PC-3 (cell line): ENCODE measurements at regions not wholly inside any gene's neighbourhood (a gene's known extent, or its start where the extent isn't known, plus 50 kb on each side); places are given as distances from the start of the nearest gene placed in this dataset.
A peak's percentile ranks its signal among the peaks of the same experiment; 100 is the strongest.

Experiments
- ATAC-seq: fragments of 200-7000 bp; cut with Tn5 transposase; 2 replicates; pipeline ENCODE4 v1.9.1; 2020; ENCODE audit warnings: mild to moderate bottlenecking, moderate library complexity
- BruUV-seq: library from RNA; stranded (reverse); fragments of 400-500 nt; replicated peaks from 2 replicates; lab custom pipeline; 2021; lab: Mats Ljungman, UMichigan
- CTCF ChIA-PET: fragments of 300-600 bp; sonication (Branson Sonifier 250); formaldehyde crosslinking; loops from one replicate; lab custom pipeline; 2022; ENCODE audit warnings: antibody characterized with exemption; lab: Charles Lee
- POLR2A ChIA-PET: fragments of 300-600 bp; sonication (Branson Sonifier 250); formaldehyde crosslinking; loops from one replicate; lab custom pipeline; 2022; ENCODE audit warnings: antibody characterized with exemption; ENCODE audit not compliant: unreplicated experiment; lab: Charles Lee
- DNase-seq: peaks from one replicate; pipeline ENCODE4 v3.0.0-alpha.2; 2015
- H2AFZ ChIP-seq: fragments of 300-600 bp; sonication (generic); 2 replicates; pipeline ENCODE4 v1.6.0; 2016; ENCODE audit warnings: antibody characterized with exemption, low read length
- H3F3A ChIP-seq: fragments of 300-600 bp; sonication (generic); one replicate; pipeline ENCODE4 v1.6.0; 2017; ENCODE audit warnings: antibody characterized with exemption, low read length, control low read depth, mild to moderate bottlenecking; ENCODE audit not compliant: unreplicated experiment
- H3K27ac ChIP-seq: fragments of 300-600 bp; sonication (generic); 2 replicates; pipeline ENCODE4 v1.5.1; 2016; ENCODE audit warnings: mild to moderate bottlenecking, low read length
- H3K27me3 ChIP-seq: fragments of 300-600 bp; sonication (generic); 2 replicates; pipeline ENCODE4 v1.6.1; 2016; ENCODE audit warnings: low read length, mixed read lengths
- H3K36me3 ChIP-seq: fragments of 300-600 bp; sonication (generic); 2 replicates; pipeline ENCODE4 v1.6.1; 2016; ENCODE audit warnings: low read depth, mixed run types, low read length, mixed read lengths
- H3K4me1 ChIP-seq: fragments of 300-600 bp; sonication (generic); 2 replicates; pipeline ENCODE4 v1.5.1; 2016; ENCODE audit warnings: low read length; ENCODE audit not compliant: insufficient read depth
- H3K4me2 ChIP-seq: fragments of 300-600 bp; sonication (generic); 2 replicates; pipeline ENCODE4 v1.6.0; 2016; ENCODE audit warnings: low read length
- H3K4me3 ChIP-seq: fragments of 300-600 bp; sonication (generic); 2 replicates; pipeline ENCODE4 v1.5.1; 2016; ENCODE audit warnings: mild to moderate bottlenecking, low read length, mixed read lengths
- H3K79me2 ChIP-seq: fragments of 300-600 bp; sonication (generic); 2 replicates; pipeline ENCODE4 v1.6.1; 2017; ENCODE audit warnings: low read length, mixed read lengths
- H3K9ac ChIP-seq: fragments of 300-600 bp; sonication (generic); 2 replicates; pipeline ENCODE4 v1.6.0; 2016; ENCODE audit warnings: mild to moderate bottlenecking, low read length
- H3K9me2 ChIP-seq: fragments of 300-600 bp; sonication (generic); replicated peaks from 2 replicates; pipeline ENCODE4 v1.6.1; 2016; ENCODE audit warnings: mixed run types, low read length, mixed read lengths
- H3K9me3 ChIP-seq: fragments of 300-600 bp; sonication (generic); 2 replicates; pipeline ENCODE4 v1.6.1; 2016; ENCODE audit warnings: low read length, mixed read lengths
- H4K20me1 ChIP-seq: fragments of 300-600 bp; sonication (generic); 2 replicates; pipeline ENCODE4 v1.6.1; 2016; ENCODE audit warnings: low read length, mixed read lengths
- EZH2 ChIP-seq: fragments of 300-600 bp; sonication (generic); IDR thresholded peaks from one replicate; pipeline ENCODE4 v1.6.1; 2017; ENCODE audit warnings: antibody characterized with exemption, mild to moderate bottlenecking, low read length; ENCODE audit not compliant: unreplicated experiment
- EZH2phosphoT487 ChIP-seq: fragments of 300-600 bp; sonication (generic); IDR thresholded peaks from 2 replicates; pipeline ENCODE4 v1.6.1; 2018; ENCODE audit warnings: mild to moderate bottlenecking, antibody characterized with exemption, low read length, borderline replicate concordance
- intact Hi-C: fragments of 100-400 bp; cut with micrococcal nuclease; formaldehyde crosslinking; loops from 2 replicates; pipeline ENCODE4 v1.9.0; 2023
- TF ChIP-seq, protein P1 (sequence below): fragments of 300-600 bp; sonication (generic); conservative IDR thresholded peaks from 2 replicates; pipeline ENCODE4 v1.5.1; 2017; ENCODE audit warnings: antibody characterized with exemption, low read depth, mild to moderate bottlenecking, low read length

- Histone ChIP-seq H3F3A (no peaks in the 10 kb centered on the region), H3K4me3 (no peak overlapping the region), H4K20me1 (no peaks in the 10 kb centered on the region), H3K9me3 (no peaks in the 10 kb centered on the region), H3K27me3 (no peaks in the 10 kb centered on the region), H3K4me2 (no peak overlapping the region), H3K4me1 (no peaks in the 10 kb centered on the region), H3K79me2 (no peaks in the 10 kb centered on the region), H3K36me3 (no peaks in the 10 kb centered on the region), H3K9me2 (no peaks in the 10 kb centered on the region), H3K9ac (no peak overlapping the region), H2AFZ (no peak overlapping the region), H3K27ac (no peak overlapping the region)
- CTCF ChIA-PET = no interaction called here
- DNase-seq (no peak), ATAC-seq (no peak)
- TF ChIP-seq, protein P1, sequence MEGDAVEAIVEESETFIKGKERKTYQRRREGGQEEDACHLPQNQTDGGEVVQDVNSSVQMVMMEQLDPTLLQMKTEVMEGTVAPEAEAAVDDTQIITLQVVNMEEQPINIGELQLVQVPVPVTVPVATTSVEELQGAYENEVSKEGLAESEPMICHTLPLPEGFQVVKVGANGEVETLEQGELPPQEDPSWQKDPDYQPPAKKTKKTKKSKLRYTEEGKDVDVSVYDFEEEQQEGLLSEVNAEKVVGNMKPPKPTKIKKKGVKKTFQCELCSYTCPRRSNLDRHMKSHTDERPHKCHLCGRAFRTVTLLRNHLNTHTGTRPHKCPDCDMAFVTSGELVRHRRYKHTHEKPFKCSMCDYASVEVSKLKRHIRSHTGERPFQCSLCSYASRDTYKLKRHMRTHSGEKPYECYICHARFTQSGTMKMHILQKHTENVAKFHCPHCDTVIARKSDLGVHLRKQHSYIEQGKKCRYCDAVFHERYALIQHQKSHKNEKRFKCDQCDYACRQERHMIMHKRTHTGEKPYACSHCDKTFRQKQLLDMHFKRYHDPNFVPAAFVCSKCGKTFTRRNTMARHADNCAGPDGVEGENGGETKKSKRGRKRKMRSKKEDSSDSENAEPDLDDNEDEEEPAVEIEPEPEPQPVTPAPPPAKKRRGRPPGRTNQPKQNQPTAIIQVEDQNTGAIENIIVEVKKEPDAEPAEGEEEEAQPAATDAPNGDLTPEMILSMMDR = no peak
- no peak for TF ChIP-seq EZH2phosphoT487
- no peak for TF ChIP-seq EZH2
- BruUV-seq = no TSS peak
- intact Hi-C loops = no loop called here
- POLR2A ChIA-PET = no interaction called here
These were observed 527.6 kb upstream of the KLF12 start for GRCh38 chr13:74661851-74662250.

DNA sequence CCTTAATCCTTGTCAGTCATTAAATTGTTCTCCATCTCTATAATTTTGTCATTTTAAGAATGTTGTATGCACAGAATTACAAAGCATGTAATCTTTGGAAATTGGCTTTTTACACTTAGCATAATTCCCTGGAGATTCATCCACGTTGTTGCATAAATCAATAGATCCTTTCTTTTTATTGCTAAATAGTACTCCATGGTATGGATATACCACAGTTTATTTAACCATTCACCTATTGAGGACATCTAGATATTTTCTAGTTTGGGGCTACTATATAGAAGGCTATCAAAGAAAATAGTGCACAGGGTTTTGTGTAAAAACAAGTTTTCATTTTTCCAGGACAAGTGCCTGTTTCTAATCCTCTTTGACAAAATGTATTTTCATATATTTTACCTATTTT lies 523.6 kb upstream of the KLF12 start:
- intact Hi-C loops = no loop called here
- ATAC-seq (no peak), DNase-seq (no peak)
- TF ChIP-seq EZH2 = no peak
- TF ChIP-seq EZH2phosphoT487 = no peak
- TF ChIP-seq, protein P1 = no peak
- Histone ChIP-seq H3K4me3 (no peak overlapping the region), H3K4me1 (no peaks in the 10 kb centered on the region), H3K79me2 (no peaks in the 10 kb centered on the region), H3K27me3 (no peaks in the 10 kb centered on the region), H3F3A (no peaks in the 10 kb centered on the region), H3K9ac (no peak overlapping the region), H3K36me3 (no peaks in the 10 kb centered on the region), H4K20me1 (no peaks in the 10 kb centered on the region), H3K4me2 (no peak overlapping the region), H2AFZ (no peak overlapping the region), H3K9me2 (no peaks in the 10 kb centered on the region), H3K9me3 (no peaks in the 10 kb centered on the region), H3K27ac (no peak overlapping the region)
- ChIA-PET POLR2A (no interaction called here), CTCF (no interaction called here)
- BruUV-seq = no TSS peak

DNA sequence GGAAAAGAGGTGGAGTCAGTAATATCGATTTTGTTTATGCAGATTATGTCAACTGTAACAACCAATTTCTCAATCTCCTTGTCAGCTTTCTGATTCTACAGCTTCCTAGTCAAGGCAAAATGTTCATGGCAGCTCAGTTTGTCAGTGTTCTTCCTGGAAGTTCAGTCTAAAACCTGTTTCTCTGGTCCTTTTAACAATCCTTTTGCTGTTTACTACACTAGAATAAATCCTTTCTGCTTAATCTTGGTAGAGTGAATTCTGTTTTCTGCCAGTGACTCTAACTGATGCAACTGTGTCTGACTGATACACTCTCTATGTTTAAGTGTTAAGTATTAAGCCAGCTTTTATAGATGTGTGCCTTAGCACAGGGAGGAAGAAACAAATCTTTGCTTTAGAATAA lies 516.9 kb upstream of the KLF12 start:
- H3K4me2 ChIP-seq = no peak overlapping the region
- H2AFZ ChIP-seq = no peak overlapping the region
- no peaks in the 10 kb centered on the region for H4K20me1 ChIP-seq
- H3F3A ChIP-seq = no peaks in the 10 kb centered on the region
- BruUV-seq = no TSS peak
- no peak overlapping the region for H3K27ac ChIP-seq
- H3K4me1 ChIP-seq = no peaks in the 10 kb centered on the region
- H3K27me3 ChIP-seq = no peaks in the 10 kb centered on the region
- no peak overlapping the region for H3K9ac ChIP-seq
- peak; percentile 34 for DNase-seq
- ChIA-PET CTCF (no interaction called here), POLR2A (no interaction called here)
- no peaks in the 10 kb centered on the region for H3K36me3 ChIP-seq
- no peaks in the 10 kb centered on the region for H3K79me2 ChIP-seq
- no peak overlapping the region for H3K4me3 ChIP-seq
- H3K9me2 ChIP-seq = no peaks in the 10 kb centered on the region
- intact Hi-C loops = no loop called here
- H3K9me3 ChIP-seq = no peaks in the 10 kb centered on the region
- TF ChIP-seq, protein P1 = no peak
- TF ChIP-seq EZH2 (no peak), EZH2phosphoT487 (no peak)
- ATAC-seq = no peak
